Activated CD8-positive, alpha-beta memory T cell treated with anti-CD3 and anti-CD28 coated beads, Interleukin-2, amount 10 ng/mL, durations not matched to agents 7 days and 5 days (primary cell): ENCODE measurements at regions not wholly inside any gene's neighbourhood (a gene's known extent, or its start where the extent isn't known, plus 50 kb on each side); places are given as distances from the start of the nearest gene placed in this dataset.

ENCODE experiments used
- ATAC-seq: fragments of 150-1000 bp; cut with Tn5 transposase; one replicate; pipeline ENCODE4 v1.10.0; 2021; ENCODE audit warnings: moderate library complexity
- CTCF ChIA-PET: fragments of 350-600 bp; sonication (Branson Sonifier 250); formaldehyde crosslinking; loops from one replicate; lab custom pipeline; 2021; ENCODE audit warnings: antibody characterized with exemption; lab: Charles Lee
- DNase-seq: peaks from one replicate; pipeline ENCODE4 v3.0.0-alpha.2; 2020
- H3K27ac Mint-ChIP-seq: one replicate; pipeline ENCODE4 v1.8.0; 2021; ENCODE audit warnings: mild to moderate bottlenecking, mixed read lengths
- H3K27me3 Mint-ChIP-seq: one replicate; pipeline ENCODE4 v1.8.0; 2021; ENCODE audit warnings: mixed read lengths
- H3K36me3 Mint-ChIP-seq: one replicate; pipeline ENCODE4 v1.8.0; 2021; ENCODE audit warnings: mild to moderate bottlenecking, mixed read lengths
- H3K4me1 Mint-ChIP-seq: one replicate; pipeline ENCODE4 v1.8.0; 2021; ENCODE audit warnings: mixed read lengths
- H3K4me3 Mint-ChIP-seq: one replicate; pipeline ENCODE4 v1.8.0; 2021; ENCODE audit warnings: mild to moderate bottlenecking, moderate library complexity, mixed read lengths
- H3K9me3 Mint-ChIP-seq: one replicate; pipeline ENCODE4 v1.8.0; 2022; ENCODE audit warnings: low read depth, mixed read lengths

DNA sequence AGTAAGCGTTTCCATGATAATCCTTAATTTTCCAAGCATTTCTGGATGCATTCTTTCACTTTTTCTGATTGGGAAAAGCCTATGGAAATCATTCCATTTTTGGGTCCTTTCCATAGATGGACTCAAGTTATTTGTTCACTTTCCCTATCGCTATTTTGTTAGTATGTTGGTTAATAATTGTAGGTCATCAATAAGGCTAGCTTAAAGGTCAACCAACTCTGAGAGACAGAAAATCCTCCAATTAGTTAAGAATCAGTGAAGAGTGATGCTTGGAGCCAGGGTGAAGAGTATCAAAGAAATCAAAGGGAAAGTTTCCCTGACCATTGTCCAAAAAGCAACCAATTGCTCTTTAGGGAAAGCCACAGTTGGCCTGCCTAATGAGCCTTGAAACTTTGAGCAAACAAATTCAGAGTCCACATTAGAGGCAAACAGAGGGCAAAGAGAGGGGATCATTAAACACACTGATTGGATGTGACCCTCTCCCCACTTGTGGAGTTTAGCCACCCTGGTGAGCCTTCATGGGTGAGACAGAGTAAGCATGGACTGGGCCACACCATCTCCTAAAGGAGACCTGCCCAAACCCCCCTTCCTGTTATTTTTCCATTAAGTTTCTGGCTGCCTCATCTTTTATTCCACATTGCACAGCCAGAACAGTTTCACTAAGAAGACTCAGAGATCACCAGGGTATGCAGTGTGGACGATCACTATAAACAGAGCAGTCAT is 133.4 kb upstream of the DYNLRB2 start:
- ATAC-seq (no peak), DNase-seq (no peak)
- no peak overlapping the region for H3K4me3 Mint-ChIP-seq
- no peak overlapping the region for H3K27ac Mint-ChIP-seq
- H3K27me3 Mint-ChIP-seq: peaks cover 38% of the 10 kb centered on the region
- H3K4me1 Mint-ChIP-seq: no peaks in the 10 kb centered on the region
- no peaks in the 10 kb centered on the region for H3K36me3 Mint-ChIP-seq
- CTCF ChIA-PET: no interaction called here
- H3K9me3 Mint-ChIP-seq: no peaks in the 10 kb centered on the region

DNA sequence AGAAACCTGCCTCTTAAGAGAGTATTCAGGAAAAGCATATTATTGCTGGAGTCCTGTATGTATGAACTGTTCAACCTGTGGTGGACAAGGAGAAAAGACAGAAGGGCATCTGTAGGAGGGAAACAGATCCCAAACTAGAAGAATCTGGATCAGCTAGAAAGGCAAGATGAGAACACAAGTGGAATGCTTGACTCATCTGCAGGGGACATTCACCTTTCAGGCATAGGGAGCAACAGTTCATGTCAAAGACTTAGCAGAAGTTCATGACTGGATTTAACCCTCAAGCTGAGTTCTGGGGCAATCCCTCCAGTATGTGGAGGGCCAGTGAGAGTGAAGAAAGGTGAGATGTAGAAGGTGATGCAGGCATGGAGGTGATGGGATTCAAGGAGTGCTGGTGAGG is 135.9 kb upstream of the DYNLRB2 start:
- ATAC-seq (no peak), DNase-seq (no peak)
- Mint-ChIP-seq H3K4me3 (no peak overlapping the region), H3K27me3 (peaks cover 42% of the 10 kb centered on the region), H3K4me1 (no peaks in the 10 kb centered on the region), H3K36me3 (no peaks in the 10 kb centered on the region), H3K27ac (no peak overlapping the region), H3K9me3 (no peaks in the 10 kb centered on the region)
- CTCF ChIA-PET: interaction anchor here (0.8 kb wide), 1 partner anchor 9 kb away, joined by 3 read pairs; no protein-coding TSS in a partner anchor

DNA sequence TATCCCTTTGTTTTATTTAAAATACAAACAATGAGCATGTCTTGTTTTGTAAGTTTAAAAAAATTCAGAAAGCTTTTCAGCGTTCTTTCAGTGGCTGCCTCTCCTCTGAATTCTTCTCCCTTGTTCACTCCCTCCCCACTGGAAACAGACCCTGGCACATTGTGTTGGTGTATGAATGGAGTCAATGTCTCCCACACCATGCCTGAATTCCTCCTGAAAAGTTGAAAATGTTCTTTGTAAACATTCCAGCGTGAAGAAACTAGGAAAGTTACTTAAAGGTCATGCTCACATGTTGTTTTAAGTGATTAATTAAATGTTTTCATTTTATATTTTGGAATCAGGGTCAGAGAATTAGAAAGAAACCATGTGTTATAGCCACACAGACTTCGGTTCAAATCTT is 136.9 kb upstream of the DYNLRB2 start:
- no peaks in the 10 kb centered on the region for H3K9me3 Mint-ChIP-seq
- H3K27me3 Mint-ChIP-seq: peaks cover 44% of the 10 kb centered on the region
- CTCF ChIA-PET: no interaction called here
- H3K27ac Mint-ChIP-seq: no peak overlapping the region
- no peak overlapping the region for H3K4me3 Mint-ChIP-seq
- no peaks in the 10 kb centered on the region for H3K4me1 Mint-ChIP-seq
- DNase-seq (no peak), ATAC-seq (no peak)
- no peaks in the 10 kb centered on the region for H3K36me3 Mint-ChIP-seq

DNA sequence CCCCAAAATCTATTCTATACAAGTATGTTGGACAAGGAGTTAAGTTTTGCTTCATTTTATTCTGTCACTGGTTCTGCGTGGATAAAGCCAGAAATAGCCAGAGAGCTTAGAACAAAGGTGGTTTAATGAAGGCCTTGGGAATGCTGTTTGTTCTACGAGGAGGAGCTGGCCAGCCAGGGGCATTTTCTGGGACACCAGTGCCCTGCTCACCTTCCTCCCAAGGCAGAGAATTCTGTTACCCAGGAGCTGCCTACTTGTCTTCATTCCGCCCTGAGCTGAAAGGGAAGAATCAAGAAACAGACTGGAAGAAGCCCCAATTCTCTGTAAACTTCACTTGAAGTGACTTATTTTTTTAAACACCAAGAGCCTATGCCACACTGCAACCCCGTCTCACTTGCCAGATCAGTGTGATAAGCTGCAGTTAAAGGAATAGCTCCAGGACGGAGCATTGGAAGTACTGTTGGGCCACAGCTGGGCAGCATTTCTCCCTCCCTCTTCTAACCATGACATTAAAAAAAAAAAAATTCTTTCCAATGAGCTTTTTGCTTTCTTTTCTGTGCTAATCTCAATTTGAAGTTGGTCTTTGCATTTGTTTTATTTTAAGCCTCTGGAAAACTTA is 149.8 kb upstream of the DYNLRB2 start:
- H3K4me1 Mint-ChIP-seq: no peaks in the 10 kb centered on the region
- CTCF ChIA-PET: interaction anchor here (1.3 kb wide), 1 partner anchor 9 kb away, joined by 3 read pairs; no protein-coding TSS in a partner anchor
- ATAC-seq (no peak), DNase-seq (no peak)
- H3K36me3 Mint-ChIP-seq: no peaks in the 10 kb centered on the region
- no peak overlapping the region for H3K27ac Mint-ChIP-seq
- H3K27me3 Mint-ChIP-seq: peaks cover 19% of the 10 kb centered on the region
- H3K4me3 Mint-ChIP-seq: no peak overlapping the region
- H3K9me3 Mint-ChIP-seq: no peaks in the 10 kb centered on the region

DNA sequence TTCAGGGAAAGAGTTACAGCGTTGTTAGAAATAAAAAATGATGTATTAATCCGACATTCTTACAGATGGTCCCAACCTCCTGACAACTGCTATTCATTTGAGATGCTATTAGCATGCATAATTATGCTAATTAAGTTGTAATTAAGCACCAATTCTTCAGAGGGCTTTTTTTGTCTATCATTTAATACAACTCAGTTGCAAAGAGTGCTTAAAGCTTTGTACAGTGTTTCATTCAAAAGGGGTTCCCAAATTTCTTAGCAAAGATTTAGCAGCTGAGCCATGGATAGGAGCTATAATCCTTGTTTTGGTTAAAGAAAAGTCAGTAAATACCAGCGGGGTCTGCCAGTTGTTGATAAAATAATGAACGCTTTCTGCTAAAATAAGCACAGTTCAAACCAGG is 150.7 kb upstream of the DYNLRB2 start:
- ATAC-seq (no peak), DNase-seq (no peak)
- no peaks in the 10 kb centered on the region for H3K36me3 Mint-ChIP-seq
- no peak overlapping the region for H3K4me3 Mint-ChIP-seq
- no peaks in the 10 kb centered on the region for H3K4me1 Mint-ChIP-seq
- peaks cover 19% of the 10 kb centered on the region for H3K27me3 Mint-ChIP-seq
- no peak overlapping the region for H3K27ac Mint-ChIP-seq
- H3K9me3 Mint-ChIP-seq: no peaks in the 10 kb centered on the region
- CTCF ChIA-PET: no interaction called here

DNA sequence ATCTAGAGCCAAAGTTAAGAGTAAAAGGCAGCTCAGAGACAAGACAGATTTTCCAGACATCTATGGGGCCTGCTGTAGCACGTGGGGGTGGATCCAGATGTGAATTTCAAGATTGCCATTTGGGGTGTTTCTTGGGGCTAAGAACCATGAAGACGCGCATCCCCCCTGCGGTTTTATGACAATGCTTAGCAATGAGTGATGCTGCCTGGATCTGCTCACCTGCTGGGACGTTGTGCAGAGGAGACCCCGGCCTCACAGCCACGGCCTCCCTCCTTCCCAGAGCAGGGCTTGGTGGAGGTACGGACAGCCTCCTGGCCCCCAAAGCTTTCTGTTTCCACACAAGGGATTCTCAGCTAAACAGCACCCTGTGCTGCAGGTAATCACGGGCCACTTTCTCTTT is 151.5 kb upstream of the DYNLRB2 start:
- H3K27ac Mint-ChIP-seq: no peak overlapping the region
- DNase-seq (no peak), ATAC-seq (no peak)
- no peaks in the 10 kb centered on the region for H3K9me3 Mint-ChIP-seq
- H3K4me1 Mint-ChIP-seq: no peaks in the 10 kb centered on the region
- CTCF ChIA-PET: no interaction called here
- peaks cover 19% of the 10 kb centered on the region for H3K27me3 Mint-ChIP-seq
- H3K4me3 Mint-ChIP-seq: no peak overlapping the region
- no peaks in the 10 kb centered on the region for H3K36me3 Mint-ChIP-seq

DNA sequence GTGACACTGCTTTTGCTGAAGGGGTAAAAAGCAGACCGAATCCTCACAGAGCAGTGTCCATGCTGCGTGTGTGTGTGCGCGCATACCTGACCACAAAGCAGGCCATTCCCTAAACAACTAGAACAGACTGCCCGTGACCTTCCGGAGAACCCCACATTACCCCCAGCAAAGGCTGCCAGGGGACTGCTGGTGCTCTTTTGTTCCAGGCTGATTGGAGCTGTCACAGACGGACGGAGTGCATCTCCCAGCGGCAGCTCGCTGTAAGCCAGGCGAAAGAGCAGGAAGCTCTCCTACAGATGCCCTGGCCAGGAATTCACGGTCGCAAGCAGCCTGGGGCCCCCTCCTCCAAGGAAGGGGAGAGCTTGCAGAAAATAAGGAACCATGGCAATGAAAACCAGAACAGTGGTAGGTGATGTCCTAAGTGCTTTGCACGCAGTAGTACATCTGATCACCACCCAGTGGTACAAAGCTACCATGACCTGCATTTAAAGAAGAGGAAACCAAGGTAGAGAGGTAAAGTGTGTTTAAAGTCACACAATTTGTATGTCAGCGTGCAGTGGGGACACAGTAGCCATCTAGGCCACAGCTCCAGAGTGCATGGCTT is 153.4 kb upstream of the DYNLRB2 start:
- Mint-ChIP-seq H3K36me3 (no peaks in the 10 kb centered on the region), H3K9me3 (no peaks in the 10 kb centered on the region), H3K4me1 (no peaks in the 10 kb centered on the region), H3K4me3 (no peak overlapping the region), H3K27me3 (peaks cover 20% of the 10 kb centered on the region), H3K27ac (no peak overlapping the region)
- no peak for ATAC-seq
- CTCF ChIA-PET: no interaction called here
- no peak for DNase-seq

DNA sequence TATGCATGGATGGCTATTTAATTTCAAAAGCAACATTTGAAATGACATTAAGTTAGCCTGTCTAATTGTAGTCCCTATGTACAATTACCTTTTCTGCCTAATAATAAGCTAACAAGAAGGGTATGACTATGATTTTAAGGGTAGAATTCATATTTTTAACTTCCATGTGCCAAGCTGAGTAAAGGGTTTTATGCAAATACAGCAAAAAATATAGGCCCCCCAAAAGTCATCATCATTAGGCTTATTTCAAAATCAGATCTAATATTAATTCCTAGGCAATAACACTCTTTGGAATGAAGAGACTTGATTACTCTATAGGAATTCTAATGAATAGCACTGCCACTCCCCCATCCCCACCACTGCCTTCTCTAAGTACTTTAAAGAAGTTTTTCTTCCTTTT is 155.9 kb upstream of the DYNLRB2 start:
- CTCF ChIA-PET: no interaction called here
- no peak overlapping the region for H3K27ac Mint-ChIP-seq
- H3K4me1 Mint-ChIP-seq: no peaks in the 10 kb centered on the region
- DNase-seq (no peak), ATAC-seq (no peak)
- H3K4me3 Mint-ChIP-seq: no peak overlapping the region
- no peaks in the 10 kb centered on the region for H3K36me3 Mint-ChIP-seq
- H3K27me3 Mint-ChIP-seq: peaks cover 19% of the 10 kb centered on the region
- no peaks in the 10 kb centered on the region for H3K9me3 Mint-ChIP-seq

DNA sequence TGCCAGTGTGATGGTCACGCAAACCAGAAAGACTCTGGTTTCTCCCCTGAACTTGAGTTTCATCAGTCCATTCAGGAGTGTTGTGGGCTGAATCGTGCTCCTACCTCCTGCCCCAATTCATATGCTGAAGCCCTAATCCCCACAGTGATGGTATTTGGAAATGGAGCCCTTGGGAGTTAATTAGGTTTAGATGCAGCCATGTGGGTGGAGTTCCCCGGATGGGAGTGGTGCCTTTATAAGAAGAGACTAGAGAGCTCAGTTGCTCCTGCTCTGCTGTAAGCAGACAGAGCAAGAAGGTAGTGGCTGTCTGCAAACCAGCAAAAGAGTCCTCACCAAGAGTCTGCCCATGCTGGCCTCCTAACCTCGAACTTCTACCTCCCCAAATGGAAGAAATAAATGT is 160.3 kb upstream of the DYNLRB2 start:
- Mint-ChIP-seq H3K9me3 (no peaks in the 10 kb centered on the region), H3K27ac (no peak overlapping the region), H3K36me3 (no peaks in the 10 kb centered on the region), H3K4me3 (no peak overlapping the region), H3K4me1 (no peaks in the 10 kb centered on the region), H3K27me3 (peaks cover 13% of the 10 kb centered on the region)
- no peak for DNase-seq
- ATAC-seq: no peak
- CTCF ChIA-PET: no interaction called here

DNA sequence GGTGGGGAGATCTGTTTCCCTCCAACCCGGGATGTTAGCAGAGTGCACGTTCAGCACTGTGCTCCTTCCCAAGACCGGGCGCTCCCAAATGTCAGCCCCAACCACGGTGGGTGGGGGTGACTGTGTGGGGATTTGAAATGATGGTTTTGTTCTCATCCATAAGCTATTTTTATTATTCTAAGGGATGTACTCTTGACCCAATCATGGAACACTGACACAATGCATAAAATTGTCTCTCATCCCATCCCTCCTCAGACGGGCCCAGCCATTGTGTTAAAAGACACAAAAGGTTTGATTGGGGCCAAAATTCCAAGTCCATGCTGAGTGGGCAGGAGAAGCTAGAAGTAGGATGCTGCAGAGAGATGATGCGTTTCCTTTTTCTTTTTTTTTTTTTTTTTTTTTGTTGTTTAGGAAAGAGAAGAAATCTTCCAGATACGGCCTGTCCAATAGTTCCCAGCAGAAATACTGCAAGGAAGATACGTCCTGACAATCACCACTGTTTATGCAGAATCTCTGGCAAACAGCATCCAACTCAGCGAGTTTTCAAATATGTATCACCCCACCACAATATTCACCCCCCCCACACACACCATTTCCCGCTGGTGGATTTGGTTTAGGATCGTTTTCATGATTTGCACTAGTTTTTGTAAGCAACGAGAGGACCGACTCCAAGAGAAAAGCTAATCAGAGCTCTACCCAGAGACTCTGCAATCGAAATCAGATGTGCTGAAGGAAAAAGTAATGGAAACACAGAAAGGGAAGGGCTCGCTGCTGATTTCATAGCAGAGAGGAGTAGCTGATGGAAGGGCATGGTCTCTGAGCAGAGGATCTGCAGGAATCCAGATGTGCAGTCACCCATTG is 163.5 kb upstream of the DYNLRB2 start:
- no peak overlapping the region for H3K4me3 Mint-ChIP-seq
- CTCF ChIA-PET: no interaction called here

DNA sequence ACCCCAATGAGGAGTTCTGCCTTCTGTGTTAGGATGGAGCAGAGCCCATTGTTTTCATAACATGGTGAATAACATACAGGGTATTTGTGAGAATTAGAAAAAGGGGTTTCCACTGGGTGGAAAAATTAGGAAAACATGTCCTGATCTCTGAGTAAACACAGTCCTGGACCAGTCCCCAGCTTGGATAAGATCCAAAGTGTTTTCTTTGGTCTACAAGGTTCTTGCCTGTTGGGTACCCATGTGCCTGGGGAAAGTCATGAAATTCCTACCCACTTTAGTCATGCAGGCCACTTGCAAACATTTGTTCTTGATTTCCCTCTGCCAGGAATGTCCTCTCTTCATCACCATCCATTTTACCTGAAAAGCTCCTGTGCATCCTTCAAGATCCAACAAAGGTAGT is 164.8 kb upstream of the DYNLRB2 start:
- Mint-ChIP-seq H3K27ac (no peak overlapping the region), H3K4me3 (no peak overlapping the region), H3K36me3 (no peaks in the 10 kb centered on the region), H3K9me3 (no peaks in the 10 kb centered on the region), H3K4me1 (no peaks in the 10 kb centered on the region), H3K27me3 (peaks cover 3% of the 10 kb centered on the region)
- ATAC-seq (no peak), DNase-seq (no peak)
- CTCF ChIA-PET: no interaction called here

More for the DNA sequence above, 163.5 kb upstream of the DYNLRB2 start:
- Mint-ChIP-seq H3K4me1 (no peaks in the 10 kb centered on the region), H3K27ac (no peak overlapping the region), H3K9me3 (no peaks in the 10 kb centered on the region), H3K36me3 (no peaks in the 10 kb centered on the region), H3K27me3 (peaks cover 11% of the 10 kb centered on the region)
- ATAC-seq (no peak), DNase-seq (no peak)

DNA sequence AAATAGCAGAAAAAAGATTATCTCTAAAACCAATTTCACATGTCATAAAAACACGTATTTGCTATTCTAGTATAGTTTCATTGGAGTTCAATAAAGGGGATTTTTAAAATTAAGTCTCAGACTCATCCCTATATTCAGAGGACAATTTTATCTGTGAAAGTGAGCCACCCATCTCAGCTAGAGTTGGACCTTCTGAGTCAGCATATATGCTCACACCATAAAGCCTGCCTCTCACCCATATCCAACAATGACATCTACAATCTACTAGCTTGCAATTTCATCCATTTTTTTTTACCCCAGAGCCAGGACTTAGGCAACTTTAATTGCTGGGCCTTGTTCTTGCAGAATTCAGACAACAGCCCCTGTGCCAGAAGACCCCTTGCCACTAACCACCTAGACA is 165.3 kb upstream of the DYNLRB2 start:
- H3K4me1 Mint-ChIP-seq: no peaks in the 10 kb centered on the region
- H3K27ac Mint-ChIP-seq: no peak overlapping the region
- CTCF ChIA-PET: no interaction called here
- H3K36me3 Mint-ChIP-seq: no peaks in the 10 kb centered on the region
- ATAC-seq (no peak), DNase-seq (no peak)
- no peak overlapping the region for H3K4me3 Mint-ChIP-seq
- H3K27me3 Mint-ChIP-seq: peaks cover 3% of the 10 kb centered on the region
- H3K9me3 Mint-ChIP-seq: no peaks in the 10 kb centered on the region

DNA sequence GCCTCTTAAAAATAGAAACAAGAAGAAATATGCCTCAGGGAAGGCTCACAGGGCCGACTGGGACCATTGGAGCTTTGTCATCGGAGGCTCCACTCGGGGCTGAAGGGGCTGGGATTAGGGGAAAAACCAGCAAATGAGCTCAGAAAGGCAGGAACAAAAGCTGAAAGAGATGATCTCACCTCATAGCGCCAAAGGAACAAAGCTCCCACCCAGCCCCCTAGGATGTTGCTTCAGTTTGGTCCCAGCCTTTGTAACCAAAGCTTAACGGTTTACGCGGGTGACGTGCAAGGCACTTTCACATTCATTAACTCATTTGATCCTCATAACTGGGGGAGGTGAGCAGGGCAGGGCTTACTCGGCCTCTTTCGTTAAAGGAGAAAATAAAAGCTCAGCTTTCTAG is 168.5 kb upstream of the DYNLRB2 start:
- Mint-ChIP-seq H3K27me3 (peaks cover 5% of the 10 kb centered on the region), H3K9me3 (no peaks in the 10 kb centered on the region), H3K4me3 (no peak overlapping the region), H3K4me1 (no peaks in the 10 kb centered on the region), H3K36me3 (no peaks in the 10 kb centered on the region), H3K27ac (no peak overlapping the region)
- CTCF ChIA-PET: no interaction called here
- DNase-seq (no peak), ATAC-seq (no peak)
